ENCODE measurements at regions not wholly inside any gene's neighbourhood (a gene's known extent, or its start where the extent isn't known, plus 50 kb on each side); places are given as distances from the start of the nearest gene placed in this dataset.

DNA sequence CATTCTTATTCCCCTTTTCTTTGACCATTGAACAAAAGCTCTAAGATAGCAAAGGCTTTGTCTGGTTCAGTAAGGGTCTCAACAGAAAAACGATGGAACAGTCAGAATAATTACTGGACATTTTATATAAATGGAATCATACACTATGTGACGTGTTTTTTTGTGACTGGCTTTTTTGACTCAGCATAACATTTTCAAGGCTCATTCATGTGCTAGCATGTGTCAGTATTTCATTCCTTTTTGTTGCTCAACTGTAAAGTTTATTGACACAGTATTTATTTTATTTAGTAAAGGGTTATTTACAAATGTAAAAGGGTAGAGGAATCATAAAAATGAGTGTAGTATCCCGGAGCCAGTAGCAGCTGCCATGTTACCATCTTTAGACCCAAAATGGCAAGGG lies 226.2 kb downstream of the CDRT15L2 start:
- TF ChIP-seq EZH2 (IDR thresholded peaks at IDR 0.05; ENCODE audit: low read length, missing control alignments): no peak
- no peak for TF ChIP-seq CTCF (conservative IDR thresholded peaks at IDR 0.05 in 1 of 2, IDR thresholded peaks at IDR 0.05 in 1 of 2; ENCODE audit: low read depth in 1 of 2, low read length in 2 of 2)
